ENCODE measurements at regions not wholly inside any gene's neighbourhood (a gene's known extent, or its start where the extent isn't known, plus 50 kb on each side); places are given as distances from the start of the nearest gene placed in this dataset.

DNA sequence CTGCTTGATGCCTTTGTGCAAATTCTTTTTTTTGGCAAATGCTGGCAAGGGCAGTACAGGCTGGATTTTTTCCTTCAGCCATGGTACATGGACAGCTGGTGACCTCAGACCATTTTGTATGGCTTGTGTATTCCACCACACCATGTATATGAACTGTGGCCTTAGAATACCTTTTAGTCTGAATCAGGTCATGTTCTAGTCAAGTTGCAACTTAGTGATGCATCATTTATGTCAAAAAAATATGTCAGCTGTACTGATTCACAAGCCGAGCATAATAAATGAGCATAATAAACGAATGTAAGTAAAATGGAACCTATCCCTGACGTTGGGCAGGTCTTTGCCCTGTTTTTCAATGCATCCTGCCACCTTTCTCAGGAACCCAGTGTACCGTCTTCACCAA lies 219.7 kb upstream of the RUNX1 start:
- Histone ChIP-seq H3K9me3 (no peaks in the 10 kb centered on the region), H3K4me3 (no peak overlapping the region), H3K4me1 (no peaks in the 10 kb centered on the region), H3K27me3 (no peaks in the 10 kb centered on the region), H3K36me3 (no peaks in the 10 kb centered on the region), H3K27ac (no peak overlapping the region)
- 78% methylated on average over 4 of the region's 4 CpGs for WGBS
- DNase-seq (ENCODE audit: low spot score in 2 of 2): no peak
- TF ChIP-seq CTCF (IDR thresholded peaks at IDR 0.05) (no peak), POLR2AphosphoS5 (IDR thresholded peaks at IDR 0.05) (no peak), POLR2A (IDR thresholded peaks at IDR 0.05) (no peak), EP300 (IDR thresholded peaks at IDR 0.05) (no peak)

- WGBS: 78% methylated on average over 1 of the region's 1 CpG
- Histone ChIP-seq H3K27ac (no peak overlapping the region), H3K4me1 (no peaks in the 10 kb centered on the region), H3K36me3 (no peaks in the 10 kb centered on the region), H3K4me3 (no peak overlapping the region), H3K27me3 (no peaks in the 10 kb centered on the region), H3K9me3 (no peaks in the 10 kb centered on the region)
- no peak for DNase-seq (ENCODE audit: low spot score in 2 of 2)
- TF ChIP-seq EP300 (IDR thresholded peaks at IDR 0.05) (no peak), POLR2AphosphoS5 (IDR thresholded peaks at IDR 0.05) (no peak), CTCF (IDR thresholded peaks at IDR 0.05) (no peak), POLR2A (IDR thresholded peaks at IDR 0.05) (no peak)
Measured at GRCh38 chr21:35268261-35268660, 219.2 kb upstream of the RUNX1 start.

- H3K4me1 ChIP-seq: no peaks in the 10 kb centered on the region
- H3K4me3 ChIP-seq: no peak overlapping the region
- TF ChIP-seq EP300 (IDR thresholded peaks at IDR 0.05) (no peak), POLR2AphosphoS5 (IDR thresholded peaks at IDR 0.05) (no peak), CTCF (IDR thresholded peaks at IDR 0.05) (no peak), POLR2A (IDR thresholded peaks at IDR 0.05) (no peak)
- no peaks in the 10 kb centered on the region for H3K9me3 ChIP-seq
- H3K27ac ChIP-seq: no peak overlapping the region
- no peaks in the 10 kb centered on the region for H3K36me3 ChIP-seq
- WGBS: 64% methylated on average over 3 of the region's 3 CpGs
- no peak for DNase-seq (ENCODE audit: low spot score in 2 of 2)
- no peaks in the 10 kb centered on the region for H3K27me3 ChIP-seq
Measured at GRCh38 chr21:35266546-35266945, 217.4 kb upstream of the RUNX1 start.

- 56% methylated on average over 8 of the region's 8 CpGs for WGBS
- H3K27ac ChIP-seq: no peak overlapping the region
Measured at GRCh38 chr21:35265170-35265877, 216.2 kb upstream of the RUNX1 start.

DNA sequence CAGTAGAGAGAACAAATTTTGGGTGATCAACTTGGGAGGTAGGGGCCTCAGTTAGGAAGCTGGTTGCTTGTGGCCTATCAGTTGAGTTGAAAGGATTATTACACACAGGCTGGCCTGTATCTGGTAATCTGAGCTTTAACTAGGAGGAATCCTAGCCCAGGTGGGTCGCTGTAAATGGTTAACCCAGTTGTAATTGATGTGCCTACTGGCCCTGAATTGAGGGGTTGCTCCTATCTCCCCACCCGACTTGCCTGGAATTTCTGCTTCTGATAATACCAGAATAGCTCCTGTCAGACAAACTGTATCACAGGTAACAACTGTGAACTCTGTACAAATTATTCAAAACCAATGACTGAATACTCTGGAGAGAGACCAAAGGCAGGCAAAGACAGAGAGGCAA lies 210.4 kb upstream of the RUNX1 start:
- no peak overlapping the region for H3K4me3 ChIP-seq
- no peaks in the 10 kb centered on the region for H3K36me3 ChIP-seq
- TF ChIP-seq CTCF (IDR thresholded peaks at IDR 0.05) (no peak), EP300 (IDR thresholded peaks at IDR 0.05) (no peak), POLR2A (IDR thresholded peaks at IDR 0.05) (no peak), POLR2AphosphoS5 (IDR thresholded peaks at IDR 0.05) (no peak)
- 90% methylated on average over 2 of the region's 2 CpGs for WGBS
- H3K27ac ChIP-seq: no peak overlapping the region
- H3K27me3 ChIP-seq: no peaks in the 10 kb centered on the region
- DNase-seq (ENCODE audit: low spot score in 2 of 2): no peak
- H3K4me1 ChIP-seq: peaks cover 19% of the 10 kb centered on the region
- H3K9me3 ChIP-seq: no peaks in the 10 kb centered on the region

More at GRCh38 chr21:35265170-35265877, 216.2 kb upstream of the RUNX1 start:
- Histone ChIP-seq H3K4me3 (no peak overlapping the region), H3K4me1 (no peaks in the 10 kb centered on the region), H3K36me3 (no peaks in the 10 kb centered on the region), H3K9me3 (no peaks in the 10 kb centered on the region), H3K27me3 (no peaks in the 10 kb centered on the region)
- no peak for DNase-seq (ENCODE audit: low spot score in 2 of 2)
- TF ChIP-seq POLR2AphosphoS5 (IDR thresholded peaks at IDR 0.05) (no peak), EP300 (IDR thresholded peaks at IDR 0.05) (no peak), CTCF (IDR thresholded peaks at IDR 0.05) (no peak), POLR2A (IDR thresholded peaks at IDR 0.05) (no peak)

All from suprapubic skin (tissue), 4 donors.